BLaER1 treated with 17β-estradiol and CSF1 and Interleukin-3, amounts not matched to agents 10 nM and 100 nM (cell line): ENCODE measurements at regions not wholly inside any gene's neighbourhood (a gene's known extent, or its start where the extent isn't known, plus 50 kb on each side); places are given as distances from the start of the nearest gene placed in this dataset.

Experiments used
- H3K27ac ChIP-seq, 11 experiments: shearing (Covaris generic); formaldehyde crosslinking; 2 replicates each; pipeline ENCODE4 v1.8.1; 2022
- H3K27me3 ChIP-seq, 11 experiments: shearing (Covaris generic); formaldehyde crosslinking; 2 replicates each; pipeline ENCODE4 v1.8.1; 2022
- H3K36me3 ChIP-seq, 11 experiments: shearing (Covaris generic); formaldehyde crosslinking; 2 replicates each; pipeline ENCODE4 v1.8.1; 2022
- H3K4me1 ChIP-seq, 10 experiments: shearing (Covaris generic); formaldehyde crosslinking; 2 replicates each; pipeline ENCODE4 v1.8.1; 2022
- H3K4me2 ChIP-seq, 11 experiments: shearing (Covaris generic); formaldehyde crosslinking; 2 replicates each; pipeline ENCODE4 v1.8.1; 2022
- H3K4me3 ChIP-seq, 10 experiments: shearing (Covaris generic); formaldehyde crosslinking; 2 replicates each; pipeline ENCODE4 v1.8.1; 2022
- H3K9ac ChIP-seq, 11 experiments: shearing (Covaris generic); formaldehyde crosslinking; 2 replicates each; pipeline ENCODE4 v1.8.1; 2022
- H3K9me3 ChIP-seq, 11 experiments: shearing (Covaris generic); formaldehyde crosslinking; replicated peaks in 1 of 11; 2 replicates each; pipeline ENCODE4 v1.8.1; 2022
- H4K20me1 ChIP-seq, 11 experiments: shearing (Covaris generic); formaldehyde crosslinking; 2 replicates each; pipeline ENCODE4 v1.8.1; 2022
- Cebpa-rat ChIP-seq, 11 experiments: shearing (Covaris generic); IDR thresholded peaks; 2 replicates each; pipeline ENCODE4 v1.8.1; 2022

DNA sequence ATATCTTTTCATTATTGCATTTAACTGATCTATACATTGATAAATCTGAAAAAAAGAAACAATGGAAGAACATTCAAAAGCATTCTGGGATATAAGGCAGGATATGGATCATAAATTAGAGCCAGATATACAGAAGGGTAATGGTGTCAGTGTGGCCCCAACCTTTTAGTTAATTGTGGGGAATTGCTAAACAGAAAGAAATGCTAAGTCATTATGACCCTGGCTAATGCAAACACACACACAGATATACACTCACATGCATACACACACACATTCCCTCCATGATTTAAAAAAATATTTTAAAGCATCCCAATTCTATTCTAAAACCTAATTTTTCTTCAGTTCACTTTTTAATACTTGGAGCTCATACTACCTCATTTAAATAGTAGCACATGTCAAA, 404.5 kb downstream of the BCAT1 start:
- H3K4me3 ChIP-seq: no peak overlapping the region
- no peaks in the 10 kb centered on the region for H4K20me1 ChIP-seq
- H3K27me3 ChIP-seq: no peaks in the 10 kb centered on the region
- no peak overlapping the region for H3K4me2 ChIP-seq
- H3K36me3 ChIP-seq: no peaks in the 10 kb centered on the region
- no peaks in the 10 kb centered on the region for H3K4me1 ChIP-seq
- no peak overlapping the region for H3K27ac ChIP-seq
- no peak for TF ChIP-seq Cebpa-rat (IDR thresholded peaks at IDR 0.05)
- H3K9ac ChIP-seq: no peak overlapping the region
- H3K9me3 ChIP-seq: no peaks in the 10 kb centered on the region

DNA sequence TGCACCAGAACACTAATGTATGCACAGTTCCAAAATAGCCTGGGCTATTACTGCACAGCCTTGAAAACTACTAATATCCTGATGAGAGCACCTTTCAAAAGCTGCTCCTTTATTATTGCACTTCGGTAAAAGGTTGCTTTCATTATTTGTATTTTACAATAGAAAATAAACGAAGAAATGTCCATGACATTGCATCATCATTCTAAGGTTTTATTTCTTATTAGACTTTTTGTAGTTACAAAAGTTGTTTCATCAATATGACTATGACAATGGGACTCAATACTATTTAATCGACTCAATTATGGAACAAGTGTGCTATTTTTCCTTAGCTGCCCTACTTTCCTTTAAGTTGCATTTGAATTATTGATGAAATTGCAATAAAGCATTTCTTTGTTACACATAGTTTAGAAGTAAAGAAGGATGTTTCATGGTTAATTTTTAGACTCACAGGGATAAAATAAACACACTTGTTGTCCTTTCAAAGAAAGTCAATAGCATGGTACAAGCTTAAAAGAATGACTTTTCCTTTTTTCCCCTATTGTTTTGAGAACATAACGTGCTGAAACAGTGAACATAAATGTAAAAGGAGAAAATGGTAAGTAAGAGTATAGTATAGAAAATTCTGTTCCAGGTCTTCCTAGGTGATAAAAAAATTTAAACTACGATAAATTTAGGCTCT, 407.6 kb downstream of the BCAT1 start:
- no peak overlapping the region for H3K4me3 ChIP-seq
- H3K4me1 ChIP-seq: no peaks in the 10 kb centered on the region
- H3K27me3 ChIP-seq: no peaks in the 10 kb centered on the region
- no peaks in the 10 kb centered on the region for H4K20me1 ChIP-seq
- H3K4me2 ChIP-seq: no peak overlapping the region
- no peak overlapping the region for H3K27ac ChIP-seq
- no peak for TF ChIP-seq Cebpa-rat (IDR thresholded peaks at IDR 0.05)
- H3K9me3 ChIP-seq: no peaks in the 10 kb centered on the region
- no peak overlapping the region for H3K9ac ChIP-seq
- H3K36me3 ChIP-seq: no peaks in the 10 kb centered on the region

DNA sequence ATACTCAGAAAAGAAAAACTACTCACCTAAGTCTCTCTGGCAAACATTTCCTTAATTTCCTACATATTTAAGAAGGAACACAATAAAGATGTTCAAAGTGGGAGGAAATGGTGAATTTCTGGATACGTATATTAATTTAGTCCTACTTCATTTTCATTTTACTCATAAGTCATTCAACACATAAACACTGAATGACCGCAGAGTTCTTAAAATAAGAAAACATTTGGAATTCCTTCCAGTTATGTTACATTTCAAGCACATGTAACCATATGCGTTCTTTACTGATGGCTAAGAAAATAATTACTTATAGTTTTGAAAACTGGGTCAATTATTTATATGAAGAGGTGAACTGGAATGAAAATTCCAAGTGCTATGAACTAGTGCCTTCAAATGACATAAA, 409.3 kb downstream of the BCAT1 start:
- H3K9ac ChIP-seq: no peak overlapping the region
- no peak overlapping the region for H3K27ac ChIP-seq
- H3K4me1 ChIP-seq: no peaks in the 10 kb centered on the region
- no peak for TF ChIP-seq Cebpa-rat (IDR thresholded peaks at IDR 0.05)
- H4K20me1 ChIP-seq: no peaks in the 10 kb centered on the region
- H3K4me2 ChIP-seq: no peak overlapping the region
- no peaks in the 10 kb centered on the region for H3K9me3 ChIP-seq
- H3K36me3 ChIP-seq: no peaks in the 10 kb centered on the region
- no peak overlapping the region for H3K4me3 ChIP-seq
- H3K27me3 ChIP-seq: no peaks in the 10 kb centered on the region

DNA sequence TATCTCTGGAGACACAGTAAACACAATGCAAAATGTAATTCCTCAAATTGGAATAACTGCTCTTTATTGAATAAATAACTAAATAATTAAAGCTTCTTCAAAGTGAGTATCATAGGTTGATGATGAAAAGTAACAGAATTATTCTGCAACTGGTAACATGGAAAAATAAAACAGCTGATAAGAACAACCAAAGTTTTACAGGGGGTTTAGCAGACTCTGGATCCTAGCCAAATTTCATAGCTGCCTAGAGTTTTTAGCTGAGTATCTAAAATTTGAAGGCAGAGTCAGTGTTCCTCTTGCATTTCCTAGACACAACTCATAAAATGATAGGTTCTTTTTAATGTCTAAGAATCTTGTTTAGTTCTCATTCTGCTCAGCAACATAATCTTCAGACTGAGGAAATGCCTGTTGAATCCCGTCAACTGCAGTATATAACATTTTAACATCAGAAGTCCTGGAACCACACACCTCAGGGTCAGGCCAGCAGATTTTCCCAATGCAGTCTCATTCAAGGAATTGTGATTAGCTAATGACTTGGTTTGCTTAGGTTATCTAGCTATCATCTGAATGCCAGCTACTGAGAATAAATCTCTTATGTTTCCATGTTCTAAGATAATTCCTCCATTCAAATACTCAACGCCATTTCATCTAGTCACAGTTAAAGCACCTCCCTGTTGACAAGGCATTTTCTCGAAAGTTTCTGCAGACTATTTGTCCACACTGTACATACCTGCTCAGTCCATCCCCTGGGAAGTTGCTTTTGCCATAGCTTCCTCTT, 411.6 kb downstream of the BCAT1 start:
- Histone ChIP-seq H3K4me2 (no peak overlapping the region), H3K4me1 (no peaks in the 10 kb centered on the region), H3K9ac (no peak overlapping the region), H3K36me3 (no peaks in the 10 kb centered on the region), H3K27ac (no peak overlapping the region), H3K9me3 (no peaks in the 10 kb centered on the region), H3K4me3 (no peak overlapping the region), H3K27me3 (no peaks in the 10 kb centered on the region), H4K20me1 (no peaks in the 10 kb centered on the region)
- no peak for TF ChIP-seq Cebpa-rat (IDR thresholded peaks at IDR 0.05)

DNA sequence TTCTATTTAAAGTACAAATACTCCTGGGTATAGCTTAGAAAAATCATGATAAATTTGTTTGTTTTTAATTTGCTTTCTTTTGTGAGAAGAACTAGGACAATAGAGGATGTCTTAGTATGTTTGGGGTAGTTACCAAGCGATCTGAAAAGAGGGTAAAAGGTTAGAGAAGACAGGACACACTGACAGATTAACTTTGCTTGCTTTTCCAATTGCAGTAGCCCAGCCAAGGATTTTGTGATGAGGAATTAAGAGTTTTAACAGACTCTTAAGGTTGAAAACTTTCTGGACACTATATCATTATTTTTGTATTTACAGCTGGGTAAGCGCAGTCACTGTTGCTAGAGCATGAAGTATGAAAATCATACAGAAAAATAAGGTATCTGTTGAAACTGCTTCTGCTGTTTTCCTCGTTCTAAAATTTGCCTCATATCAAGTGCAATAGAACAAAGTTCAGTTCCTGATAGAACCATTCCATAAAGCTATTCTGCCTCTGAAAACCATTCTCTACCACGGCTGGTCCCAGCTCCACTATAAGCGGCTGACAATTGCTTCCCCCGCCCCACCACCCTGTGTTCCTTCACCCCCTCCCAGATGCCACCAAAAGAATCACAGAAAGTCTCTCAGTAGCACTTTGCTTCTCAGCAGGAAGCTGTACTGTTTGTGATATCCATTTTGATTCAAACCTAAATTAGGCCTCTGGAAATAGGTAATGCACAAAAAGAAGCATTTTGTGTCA, 413.4 kb downstream of the BCAT1 start:
- Histone ChIP-seq H3K27ac (no peak overlapping the region), H4K20me1 (no peaks in the 10 kb centered on the region), H3K27me3 (no peaks in the 10 kb centered on the region), H3K36me3 (no peaks in the 10 kb centered on the region), H3K9me3 (no peaks in the 10 kb centered on the region), H3K4me1 (no peaks in the 10 kb centered on the region), H3K9ac (no peak overlapping the region), H3K4me3 (no peak overlapping the region), H3K4me2 (no peak overlapping the region)
- TF ChIP-seq Cebpa-rat (IDR thresholded peaks at IDR 0.05): no peak

DNA sequence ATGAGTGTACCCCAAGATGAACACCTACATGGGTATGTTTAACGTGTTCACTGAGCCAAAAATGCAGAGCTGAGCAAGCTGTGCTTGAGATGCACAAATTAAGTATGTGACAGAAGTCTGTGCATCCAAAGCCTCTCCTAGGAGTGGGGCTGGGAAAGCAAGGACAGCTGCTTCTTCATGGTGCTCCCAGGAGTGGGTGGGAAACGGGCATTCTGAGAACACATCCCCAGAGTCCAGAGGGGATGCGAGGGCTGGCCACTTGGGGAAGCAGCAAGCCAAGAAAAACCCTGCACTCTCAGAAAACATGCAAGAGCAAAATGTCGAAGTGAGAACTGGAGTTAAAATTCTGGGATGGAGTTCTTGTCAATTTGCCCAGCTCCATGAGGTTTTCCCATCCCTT, 414.3 kb downstream of the BCAT1 start:
- Histone ChIP-seq H4K20me1 (no peaks in the 10 kb centered on the region), H3K27ac (no peak overlapping the region), H3K4me3 (no peak overlapping the region), H3K4me1 (no peaks in the 10 kb centered on the region), H3K9me3 (no peaks in the 10 kb centered on the region), H3K9ac (no peak overlapping the region), H3K4me2 (no peak overlapping the region), H3K36me3 (no peaks in the 10 kb centered on the region), H3K27me3 (no peaks in the 10 kb centered on the region)
- no peak for TF ChIP-seq Cebpa-rat (IDR thresholded peaks at IDR 0.05)

DNA sequence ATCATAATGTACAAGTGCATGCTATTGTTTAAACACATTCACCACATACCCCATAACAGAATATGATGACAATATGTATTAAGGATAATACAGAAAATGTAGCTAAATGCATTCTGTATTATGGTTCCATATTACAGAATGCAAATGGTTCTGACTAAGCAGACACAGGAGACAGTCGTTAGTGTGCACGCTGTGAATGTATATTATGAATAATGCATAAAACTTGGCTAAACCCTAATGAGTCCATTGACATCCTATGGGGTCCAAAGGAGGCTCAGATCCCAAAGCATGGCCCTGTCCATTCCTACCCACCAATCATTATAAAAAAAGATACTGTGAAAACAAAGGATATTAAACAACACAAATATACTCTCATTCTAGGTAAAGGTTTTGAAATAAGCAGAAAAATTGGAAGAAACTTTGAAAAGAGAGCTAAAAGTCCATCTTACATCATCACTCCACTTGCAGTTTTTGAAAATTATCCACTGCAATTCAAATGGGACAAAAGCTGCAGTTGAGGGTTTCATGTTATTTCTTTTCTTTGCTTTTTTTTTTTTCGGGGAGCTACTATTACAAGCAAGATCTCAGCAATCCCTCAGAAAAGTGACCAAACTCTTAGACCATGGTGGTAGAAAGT, 415.1 kb downstream of the BCAT1 start:
- Histone ChIP-seq H3K9me3 (no peaks in the 10 kb centered on the region), H3K4me2 (no peak overlapping the region), H3K27me3 (no peaks in the 10 kb centered on the region), H4K20me1 (no peaks in the 10 kb centered on the region), H3K9ac (no peak overlapping the region), H3K36me3 (no peaks in the 10 kb centered on the region), H3K27ac (no peak overlapping the region), H3K4me3 (no peak overlapping the region), H3K4me1 (no peaks in the 10 kb centered on the region)
- TF ChIP-seq Cebpa-rat (IDR thresholded peaks at IDR 0.05): no peak

DNA sequence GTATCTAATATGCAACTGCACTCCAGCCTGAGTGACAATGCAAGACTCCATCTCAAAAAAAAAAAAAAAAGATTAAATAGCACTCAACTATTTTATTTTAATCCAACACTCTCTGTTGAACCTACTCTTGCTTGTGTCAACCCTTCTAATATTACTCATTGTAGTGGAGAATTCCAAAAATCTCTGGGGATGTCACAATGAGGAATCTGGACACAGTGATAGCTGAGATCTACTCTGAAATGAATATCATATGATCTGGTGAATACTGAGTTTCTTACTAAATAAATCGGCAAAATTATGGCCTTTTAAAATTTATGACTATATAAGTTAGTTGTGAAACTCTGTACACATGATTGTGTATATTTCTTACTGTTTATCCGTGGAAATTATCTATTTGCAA, 418.2 kb downstream of the BCAT1 start:
- H4K20me1 ChIP-seq: no peaks in the 10 kb centered on the region
- H3K36me3 ChIP-seq: no peaks in the 10 kb centered on the region
- no peak overlapping the region for H3K27ac ChIP-seq
- H3K9ac ChIP-seq: no peak overlapping the region
- H3K4me3 ChIP-seq: no peak overlapping the region
- no peak overlapping the region for H3K4me2 ChIP-seq
- no peaks in the 10 kb centered on the region for H3K4me1 ChIP-seq
- no peaks in the 10 kb centered on the region for H3K27me3 ChIP-seq
- no peak for TF ChIP-seq Cebpa-rat (IDR thresholded peaks at IDR 0.05)
- no peaks in the 10 kb centered on the region for H3K9me3 ChIP-seq

DNA sequence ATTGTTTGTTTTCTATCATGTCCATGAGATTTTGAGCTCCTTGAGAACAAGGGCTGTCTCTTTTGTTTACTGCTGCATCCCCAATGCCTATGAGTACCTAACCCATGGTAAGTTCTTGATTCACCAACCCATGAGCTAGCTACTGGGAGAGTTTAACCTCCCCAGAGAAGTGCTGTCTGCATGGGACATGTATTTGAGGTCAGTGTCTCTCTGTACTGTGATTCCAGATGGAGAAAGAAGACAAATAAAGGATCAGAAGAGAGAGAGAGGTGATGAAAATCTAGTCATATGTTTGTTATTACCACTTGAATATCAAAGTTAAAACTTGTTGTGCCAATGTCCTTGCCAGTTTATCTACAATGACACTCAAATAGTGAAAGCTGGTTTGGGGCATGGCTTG, 421.8 kb downstream of the BCAT1 start:
- Histone ChIP-seq H3K9me3 (no peaks in the 10 kb centered on the region), H3K27ac (no peak overlapping the region), H3K27me3 (no peaks in the 10 kb centered on the region), H3K4me1 (no peaks in the 10 kb centered on the region), H3K36me3 (no peaks in the 10 kb centered on the region), H4K20me1 (no peaks in the 10 kb centered on the region), H3K9ac (no peak overlapping the region), H3K4me3 (no peak overlapping the region), H3K4me2 (no peak overlapping the region)
- no peak for TF ChIP-seq Cebpa-rat (IDR thresholded peaks at IDR 0.05)
